K562 (cell line): ENCODE measurements at regions not wholly inside any gene's neighbourhood (a gene's known extent, or its start where the extent isn't known, plus 50 kb on each side); places are given as distances from the start of the nearest gene placed in this dataset.

Source experiments
- FOS ChIP-seq: IDR thresholded peaks from 3 replicates; pipeline ENCODE4 v1.6.1; 2011; ENCODE audit not compliant: insufficient read length; ENCODE audit errors: extremely low read depth
- HDAC2 ChIP-seq: fragments of 450-650 bp; IDR thresholded peaks from 2 replicates; pipeline ENCODE4 v1.6.1; 2016; ENCODE audit warnings: mild to moderate bottlenecking
- HDGF ChIP-seq: fragments of 450-650 bp; IDR thresholded peaks from 2 replicates; pipeline ENCODE4 v1.6.1; 2016
- JUND ChIP-seq, 2 experiments: IDR thresholded peaks; 2 replicates in 1 of 2; 3 replicates in 1 of 2; pipeline ENCODE4 v1.6.1; 2011; ENCODE audit warnings: borderline replicate concordance in 2 of 2, low read depth in 2 of 2, low read length in 2 of 2, improper control_type of control experiment in 1 of 2, missing biosample characterization in 1 of 2, missing genetic modification characterization in 1 of 2, missing genetic modification reagents in 1 of 2
- MXI1 ChIP-seq: IDR thresholded peaks from 2 replicates; pipeline ENCODE4 v1.6.1; 2011; ENCODE audit warnings: low read depth, mild to moderate bottlenecking, improper control_type of control experiment, low read length
- POLR2AphosphoS5 ChIP-seq: IDR thresholded peaks from 2 replicates; pipeline ENCODE4 v1.6.1; 2011; ENCODE audit warnings: mild to moderate bottlenecking, low read depth, low read length, moderate library complexity; ENCODE audit not compliant: control insufficient read depth, insufficient read depth
- RFX5 ChIP-seq: IDR thresholded peaks from 2 replicates; pipeline ENCODE4 v1.6.1; 2011; ENCODE audit warnings: low read depth, mild to moderate bottlenecking, improper control_type of control experiment, low read length
- ZSCAN32 ChIP-seq: fragments of 450-650 bp; formaldehyde crosslinking; IDR thresholded peaks from 2 replicates; pipeline ENCODE4 v1.4.0; 2020; ENCODE audit warnings: mild to moderate bottlenecking, moderate library complexity
- TF ChIP-seq, protein P1 (sequence below), 3 experiments: IDR thresholded peaks in 2 of 3; conservative IDR thresholded peaks in 1 of 3; 2 replicates each; pipeline ENCODE4 v1.5.1; 2011 to 2012; ENCODE audit warnings: low read length in 3 of 3, mild to moderate bottlenecking in 3 of 3, control low read depth in 2 of 3, improper control_type of control experiment in 1 of 3, inconsistent platforms in 1 of 3, low read depth in 1 of 3, mixed read lengths in 1 of 3, moderate library complexity in 1 of 3; ENCODE audit not compliant: insufficient read depth in 2 of 3
- TF ChIP-seq, protein P2 (sequence below): sonication (generic); formaldehyde crosslinking; IDR thresholded peaks from 2 replicates; pipeline ENCODE4 v1.9.0; 2022; ENCODE audit warnings: mild to moderate bottlenecking, missing genetic modification reagents
- TF ChIP-seq, protein P3 (sequence below): fragments of 450-650 bp; formaldehyde crosslinking; IDR thresholded peaks from 2 replicates; pipeline ENCODE4 v1.4.0; 2022; ENCODE audit warnings: missing genetic modification characterization
- TF ChIP-seq, protein P4 (sequence below): fragments of 450-650 bp; IDR thresholded peaks from 2 replicates; pipeline ENCODE4 v1.6.1; 2016; ENCODE audit warnings: borderline replicate concordance
- TF ChIP-seq, protein P5 (sequence below): sonication (generic); formaldehyde crosslinking; IDR thresholded peaks from 2 replicates; pipeline ENCODE4 v1.8.1; 2022; ENCODE audit warnings: missing genetic modification reagents
- TF ChIP-seq, protein P6 (sequence below): fragments of 450-650 bp; IDR thresholded peaks from 2 replicates; pipeline ENCODE4 v1.7.1; 2018; ENCODE audit warnings: mild to moderate bottlenecking, low read depth; ENCODE audit not compliant: partially characterized antibody

DNA sequence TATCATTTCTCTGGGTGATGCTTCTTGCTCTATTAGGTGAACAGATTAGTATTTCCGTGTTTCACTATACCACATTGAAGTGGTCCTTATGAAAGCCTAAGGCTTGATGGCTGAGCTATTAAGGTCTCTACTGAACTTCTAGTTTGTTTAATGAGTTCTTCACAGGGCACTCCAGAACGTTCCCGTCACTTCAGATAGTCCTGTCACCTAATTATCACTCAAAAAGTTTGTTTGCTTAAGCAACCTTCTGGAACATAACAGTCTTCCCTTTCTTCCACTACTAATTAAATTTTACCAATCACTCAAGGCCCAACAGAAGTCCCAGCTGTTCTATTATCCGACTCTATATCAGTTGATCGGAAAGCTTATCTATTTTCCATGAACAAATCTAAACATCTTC is 104.6 kb upstream of the ZC3H11B start:
- TF ChIP-seq JUND (IDR thresholded peaks at IDR 0.05; ENCODE audit: borderline replicate concordance, low read depth, low read length) (no peak), JUND (tag; IDR thresholded peaks at IDR 0.05; ENCODE audit: borderline replicate concordance, low read depth, low read length) (no peak), MXI1 (no peak), HDAC2 (no peak), POLR2AphosphoS5 (no peak), FOS (no peak), HDGF (no peak), ZSCAN32 (CRISPR knock-in tag) (no peak), RFX5 (no peak)
- TF ChIP-seq, protein P1, sequence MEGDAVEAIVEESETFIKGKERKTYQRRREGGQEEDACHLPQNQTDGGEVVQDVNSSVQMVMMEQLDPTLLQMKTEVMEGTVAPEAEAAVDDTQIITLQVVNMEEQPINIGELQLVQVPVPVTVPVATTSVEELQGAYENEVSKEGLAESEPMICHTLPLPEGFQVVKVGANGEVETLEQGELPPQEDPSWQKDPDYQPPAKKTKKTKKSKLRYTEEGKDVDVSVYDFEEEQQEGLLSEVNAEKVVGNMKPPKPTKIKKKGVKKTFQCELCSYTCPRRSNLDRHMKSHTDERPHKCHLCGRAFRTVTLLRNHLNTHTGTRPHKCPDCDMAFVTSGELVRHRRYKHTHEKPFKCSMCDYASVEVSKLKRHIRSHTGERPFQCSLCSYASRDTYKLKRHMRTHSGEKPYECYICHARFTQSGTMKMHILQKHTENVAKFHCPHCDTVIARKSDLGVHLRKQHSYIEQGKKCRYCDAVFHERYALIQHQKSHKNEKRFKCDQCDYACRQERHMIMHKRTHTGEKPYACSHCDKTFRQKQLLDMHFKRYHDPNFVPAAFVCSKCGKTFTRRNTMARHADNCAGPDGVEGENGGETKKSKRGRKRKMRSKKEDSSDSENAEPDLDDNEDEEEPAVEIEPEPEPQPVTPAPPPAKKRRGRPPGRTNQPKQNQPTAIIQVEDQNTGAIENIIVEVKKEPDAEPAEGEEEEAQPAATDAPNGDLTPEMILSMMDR (IDR thresholded peaks at IDR 0.05 in 2 of 3, conservative IDR thresholded peaks at IDR 0.05 in 1 of 3; ENCODE audit: insufficient read depth in 2 of 3, low read depth in 1 of 3, low read length in 3 of 3), result no peak
- TF ChIP-seq, protein P2, sequence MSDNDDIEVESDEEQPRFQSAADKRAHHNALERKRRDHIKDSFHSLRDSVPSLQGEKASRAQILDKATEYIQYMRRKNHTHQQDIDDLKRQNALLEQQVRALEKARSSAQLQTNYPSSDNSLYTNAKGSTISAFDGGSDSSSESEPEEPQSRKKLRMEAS (CRISPR knock-in tag), result no peak
- TF ChIP-seq, protein P3, sequence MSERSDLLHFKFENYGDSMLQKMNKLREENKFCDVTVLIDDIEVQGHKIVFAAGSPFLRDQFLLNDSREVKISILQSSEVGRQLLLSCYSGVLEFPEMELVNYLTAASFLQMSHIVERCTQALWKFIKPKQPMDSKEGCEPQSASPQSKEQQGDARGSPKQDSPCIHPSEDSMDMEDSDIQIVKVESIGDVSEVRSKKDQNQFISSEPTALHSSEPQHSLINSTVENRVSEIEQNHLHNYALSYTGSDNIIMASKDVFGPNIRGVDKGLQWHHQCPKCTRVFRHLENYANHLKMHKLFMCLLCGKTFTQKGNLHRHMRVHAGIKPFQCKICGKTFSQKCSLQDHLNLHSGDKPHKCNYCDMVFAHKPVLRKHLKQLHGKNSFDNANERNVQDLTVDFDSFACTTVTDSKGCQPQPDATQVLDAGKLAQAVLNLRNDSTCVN (CRISPR knock-in tag), result no peak
- TF ChIP-seq, protein P4, sequence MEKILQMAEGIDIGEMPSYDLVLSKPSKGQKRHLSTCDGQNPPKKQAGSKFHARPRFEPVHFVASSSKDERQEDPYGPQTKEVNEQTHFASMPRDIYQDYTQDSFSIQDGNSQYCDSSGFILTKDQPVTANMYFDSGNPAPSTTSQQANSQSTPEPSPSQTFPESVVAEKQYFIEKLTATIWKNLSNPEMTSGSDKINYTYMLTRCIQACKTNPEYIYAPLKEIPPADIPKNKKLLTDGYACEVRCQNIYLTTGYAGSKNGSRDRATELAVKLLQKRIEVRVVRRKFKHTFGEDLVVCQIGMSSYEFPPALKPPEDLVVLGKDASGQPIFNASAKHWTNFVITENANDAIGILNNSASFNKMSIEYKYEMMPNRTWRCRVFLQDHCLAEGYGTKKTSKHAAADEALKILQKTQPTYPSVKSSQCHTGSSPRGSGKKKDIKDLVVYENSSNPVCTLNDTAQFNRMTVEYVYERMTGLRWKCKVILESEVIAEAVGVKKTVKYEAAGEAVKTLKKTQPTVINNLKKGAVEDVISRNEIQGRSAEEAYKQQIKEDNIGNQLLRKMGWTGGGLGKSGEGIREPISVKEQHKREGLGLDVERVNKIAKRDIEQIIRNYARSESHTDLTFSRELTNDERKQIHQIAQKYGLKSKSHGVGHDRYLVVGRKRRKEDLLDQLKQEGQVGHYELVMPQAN, result no peak
- TF ChIP-seq, protein P5, sequence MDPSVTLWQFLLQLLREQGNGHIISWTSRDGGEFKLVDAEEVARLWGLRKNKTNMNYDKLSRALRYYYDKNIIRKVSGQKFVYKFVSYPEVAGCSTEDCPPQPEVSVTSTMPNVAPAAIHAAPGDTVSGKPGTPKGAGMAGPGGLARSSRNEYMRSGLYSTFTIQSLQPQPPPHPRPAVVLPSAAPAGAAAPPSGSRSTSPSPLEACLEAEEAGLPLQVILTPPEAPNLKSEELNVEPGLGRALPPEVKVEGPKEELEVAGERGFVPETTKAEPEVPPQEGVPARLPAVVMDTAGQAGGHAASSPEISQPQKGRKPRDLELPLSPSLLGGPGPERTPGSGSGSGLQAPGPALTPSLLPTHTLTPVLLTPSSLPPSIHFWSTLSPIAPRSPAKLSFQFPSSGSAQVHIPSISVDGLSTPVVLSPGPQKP (CRISPR knock-in tag), result no peak
- TF ChIP-seq, protein P6, sequence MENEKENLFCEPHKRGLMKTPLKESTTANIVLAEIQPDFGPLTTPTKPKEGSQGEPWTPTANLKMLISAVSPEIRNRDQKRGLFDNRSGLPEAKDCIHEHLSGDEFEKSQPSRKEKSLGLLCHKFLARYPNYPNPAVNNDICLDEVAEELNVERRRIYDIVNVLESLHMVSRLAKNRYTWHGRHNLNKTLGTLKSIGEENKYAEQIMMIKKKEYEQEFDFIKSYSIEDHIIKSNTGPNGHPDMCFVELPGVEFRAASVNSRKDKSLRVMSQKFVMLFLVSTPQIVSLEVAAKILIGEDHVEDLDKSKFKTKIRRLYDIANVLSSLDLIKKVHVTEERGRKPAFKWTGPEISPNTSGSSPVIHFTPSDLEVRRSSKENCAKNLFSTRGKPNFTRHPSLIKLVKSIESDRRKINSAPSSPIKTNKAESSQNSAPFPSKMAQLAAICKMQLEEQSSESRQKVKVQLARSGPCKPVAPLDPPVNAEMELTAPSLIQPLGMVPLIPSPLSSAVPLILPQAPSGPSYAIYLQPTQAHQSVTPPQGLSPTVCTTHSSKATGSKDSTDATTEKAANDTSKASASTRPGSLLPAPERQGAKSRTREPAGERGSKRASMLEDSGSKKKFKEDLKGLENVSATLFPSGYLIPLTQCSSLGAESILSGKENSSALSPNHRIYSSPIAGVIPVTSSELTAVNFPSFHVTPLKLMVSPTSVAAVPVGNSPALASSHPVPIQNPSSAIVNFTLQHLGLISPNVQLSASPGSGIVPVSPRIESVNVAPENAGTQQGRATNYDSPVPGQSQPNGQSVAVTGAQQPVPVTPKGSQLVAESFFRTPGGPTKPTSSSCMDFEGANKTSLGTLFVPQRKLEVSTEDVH, result no peak
